ENCODE measurements at regions not wholly inside any gene's neighbourhood (a gene's known extent, or its start where the extent isn't known, plus 50 kb on each side); places are given as distances from the start of the nearest gene placed in this dataset.
"Not testable (repeated sequence)": the region's sequence is repeated elsewhere in the genome, so short reads cannot be mapped to it uniquely, and the experiment has no call there.

- TF ChIP-seq FOSL1 (IDR thresholded peaks at IDR 0.05; ENCODE audit: insufficient read depth, low read depth, low read length); CTCF (IDR thresholded peaks at IDR 0.05; ENCODE audit: control extremely low read depth in 1 of 3, insufficient read depth in 1 of 3, low read depth in 1 of 3, low read length in 3 of 3); SAP30 (IDR thresholded peaks at IDR 0.05; ENCODE audit: insufficient read depth, insufficient replicate concordance, low read length); POLR2A (IDR thresholded peaks at IDR 0.05; ENCODE audit: control extremely low read depth in 1 of 2, low read depth in 2 of 2, low read length in 2 of 2); BRCA1 (IDR thresholded peaks at IDR 0.05; ENCODE audit: low read depth, low read length); CHD2 (IDR thresholded peaks at IDR 0.05; ENCODE audit: low read length); SP1 (IDR thresholded peaks at IDR 0.05; ENCODE audit: low read depth, low read length); RBBP5 (IDR thresholded peaks at IDR 0.05; ENCODE audit: borderline replicate concordance, low read depth, low read length); GTF2F1 (IDR thresholded peaks at IDR 0.05; ENCODE audit: borderline replicate concordance, low read depth, low read length): not testable (repeated sequence)
These were observed 79.4 kb upstream of the TPTE start for GRCh38 chr21:10442018-10442417.

Data from H1 (cell line).